ENCODE measurements at regions not wholly inside any gene's neighbourhood (a gene's known extent, or its start where the extent isn't known, plus 50 kb on each side); places are given as distances from the start of the nearest gene placed in this dataset.

DNA sequence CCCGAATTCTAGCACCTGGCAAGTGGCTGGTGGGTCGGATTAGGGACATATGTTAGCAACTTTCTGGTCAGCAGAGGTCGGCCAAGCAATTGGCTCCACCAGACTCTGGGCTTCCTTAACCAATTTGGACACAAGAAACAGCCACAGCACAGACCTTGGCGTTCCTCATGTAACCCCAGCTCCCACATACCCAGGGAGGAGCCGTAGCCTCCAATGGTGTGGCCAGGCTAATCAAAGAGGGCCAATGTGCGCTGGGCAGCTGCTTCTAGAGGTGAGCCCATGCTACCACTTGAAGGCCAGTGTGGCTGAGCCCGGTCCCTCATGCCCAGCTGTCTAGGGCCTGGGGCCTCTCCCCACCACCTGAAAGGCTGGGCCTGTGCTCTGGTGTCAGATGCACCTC, 82.5 kb upstream of the MSX1 start:
- TF ChIP-seq, protein P1, sequence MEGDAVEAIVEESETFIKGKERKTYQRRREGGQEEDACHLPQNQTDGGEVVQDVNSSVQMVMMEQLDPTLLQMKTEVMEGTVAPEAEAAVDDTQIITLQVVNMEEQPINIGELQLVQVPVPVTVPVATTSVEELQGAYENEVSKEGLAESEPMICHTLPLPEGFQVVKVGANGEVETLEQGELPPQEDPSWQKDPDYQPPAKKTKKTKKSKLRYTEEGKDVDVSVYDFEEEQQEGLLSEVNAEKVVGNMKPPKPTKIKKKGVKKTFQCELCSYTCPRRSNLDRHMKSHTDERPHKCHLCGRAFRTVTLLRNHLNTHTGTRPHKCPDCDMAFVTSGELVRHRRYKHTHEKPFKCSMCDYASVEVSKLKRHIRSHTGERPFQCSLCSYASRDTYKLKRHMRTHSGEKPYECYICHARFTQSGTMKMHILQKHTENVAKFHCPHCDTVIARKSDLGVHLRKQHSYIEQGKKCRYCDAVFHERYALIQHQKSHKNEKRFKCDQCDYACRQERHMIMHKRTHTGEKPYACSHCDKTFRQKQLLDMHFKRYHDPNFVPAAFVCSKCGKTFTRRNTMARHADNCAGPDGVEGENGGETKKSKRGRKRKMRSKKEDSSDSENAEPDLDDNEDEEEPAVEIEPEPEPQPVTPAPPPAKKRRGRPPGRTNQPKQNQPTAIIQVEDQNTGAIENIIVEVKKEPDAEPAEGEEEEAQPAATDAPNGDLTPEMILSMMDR (optimal IDR thresholded peaks at IDR 0.05 in 1 of 3, IDR thresholded peaks at IDR 0.05 in 1 of 3, conservative IDR thresholded peaks at IDR 0.05 in 1 of 3; ENCODE audit: extremely low read depth in 1 of 3, insufficient read depth in 2 of 3, low read length in 3 of 3) = no peak
- TF ChIP-seq EZH2 (IDR thresholded peaks at IDR 0.05; ENCODE audit: low read length) = no peak
- Histone ChIP-seq H3K9me3 (ENCODE audit: control insufficient read depth, low read depth, low read length) (no peaks in the 10 kb centered on the region), H3K4me2 (ENCODE audit: control insufficient read depth, extremely low read depth, insufficient read depth, low read depth, low read length) (no peak overlapping the region), H2AFZ (ENCODE audit: control insufficient read depth, low read length) (no peak overlapping the region), H3K27ac (ENCODE audit: control insufficient read depth, insufficient read depth, low read length) (no peak overlapping the region), H3K9me1 (ENCODE audit: control insufficient read depth, extremely low read depth, insufficient read depth, low read length) (no peaks in the 10 kb centered on the region), H3K4me1 (ENCODE audit: control insufficient read depth, extremely low read depth, insufficient read depth, low read length) (no peaks in the 10 kb centered on the region), H3K27me3 (ENCODE audit: control insufficient read depth, extremely low read depth, insufficient read depth, low read length) (peaks cover 2% of the 10 kb centered on the region), H3K79me2 (ENCODE audit: control insufficient read depth, insufficient read depth, low read length) (no peaks in the 10 kb centered on the region), H3K36me3 (ENCODE audit: control insufficient read depth in 2 of 2, extremely low read depth in 1 of 2, insufficient read depth in 2 of 2, low read length in 2 of 2) (no peaks in the 10 kb centered on the region), H3K9ac (ENCODE audit: control insufficient read depth, extremely low read depth, insufficient read depth, low read length) (no peak overlapping the region), H4K20me1 (ENCODE audit: control insufficient read depth, extremely low read depth, insufficient read depth, low read length) (no peaks in the 10 kb centered on the region), H3K4me3 (ENCODE audit: control insufficient read depth in 2 of 3, extremely low read depth in 1 of 3, insufficient read depth in 2 of 3, low read depth in 1 of 3, low read length in 3 of 3) (no peak overlapping the region)
- FAIRE-seq = no peak
- dilution Hi-C loops (cut with MboI; ENCODE audit: extremely low pct_ligation_motif_present, low sequenced_read_pairs) = no loop called here
- no peak for DNase-seq (ENCODE audit: low read depth, low spot score)

DNA sequence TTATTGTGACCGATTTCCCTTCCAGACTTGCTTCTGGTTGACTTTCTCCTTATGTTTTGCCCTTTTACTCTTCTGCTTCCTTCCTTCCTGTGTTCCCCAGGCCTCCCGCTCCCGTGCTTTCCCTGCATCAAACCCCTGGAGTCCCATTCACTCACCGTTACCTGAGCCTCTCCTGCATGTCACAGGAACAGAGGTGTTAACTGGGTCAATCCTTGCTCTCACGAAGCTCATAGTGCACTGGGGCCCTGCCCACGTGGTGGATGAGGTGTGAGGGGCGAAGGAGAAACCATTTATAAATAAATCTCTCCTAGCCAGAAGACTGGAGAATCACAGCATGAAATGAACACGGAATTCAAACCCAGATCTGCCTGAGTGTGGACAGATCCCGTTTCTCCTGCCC, 83.1 kb upstream of the MSX1 start:
- Histone ChIP-seq H3K36me3 (ENCODE audit: control insufficient read depth in 2 of 2, extremely low read depth in 1 of 2, insufficient read depth in 2 of 2, low read length in 2 of 2) (no peaks in the 10 kb centered on the region), H3K4me1 (ENCODE audit: control insufficient read depth, extremely low read depth, insufficient read depth, low read length) (no peaks in the 10 kb centered on the region), H3K9me3 (ENCODE audit: control insufficient read depth, low read depth, low read length) (no peaks in the 10 kb centered on the region), H3K27ac (ENCODE audit: control insufficient read depth, insufficient read depth, low read length) (no peak overlapping the region), H3K79me2 (ENCODE audit: control insufficient read depth, insufficient read depth, low read length) (no peaks in the 10 kb centered on the region), H2AFZ (ENCODE audit: control insufficient read depth, low read length) (no peak overlapping the region), H4K20me1 (ENCODE audit: control insufficient read depth, extremely low read depth, insufficient read depth, low read length) (no peaks in the 10 kb centered on the region), H3K9ac (ENCODE audit: control insufficient read depth, extremely low read depth, insufficient read depth, low read length) (no peak overlapping the region), H3K27me3 (ENCODE audit: control insufficient read depth, extremely low read depth, insufficient read depth, low read length) (no peaks in the 10 kb centered on the region), H3K4me2 (ENCODE audit: control insufficient read depth, extremely low read depth, insufficient read depth, low read depth, low read length) (no peak overlapping the region), H3K9me1 (ENCODE audit: control insufficient read depth, extremely low read depth, insufficient read depth, low read length) (no peaks in the 10 kb centered on the region), H3K4me3 (ENCODE audit: control insufficient read depth in 2 of 3, extremely low read depth in 1 of 3, insufficient read depth in 2 of 3, low read depth in 1 of 3, low read length in 3 of 3) (no peak overlapping the region)
- DNase-seq (ENCODE audit: low read depth, low spot score) (no peak), FAIRE-seq (no peak)
- TF ChIP-seq, protein P1 (optimal IDR thresholded peaks at IDR 0.05 in 1 of 3, IDR thresholded peaks at IDR 0.05 in 1 of 3, conservative IDR thresholded peaks at IDR 0.05 in 1 of 3; ENCODE audit: extremely low read depth in 1 of 3, insufficient read depth in 2 of 3, low read length in 3 of 3) = no peak
- no peak for TF ChIP-seq EZH2 (IDR thresholded peaks at IDR 0.05; ENCODE audit: low read length)
- dilution Hi-C loops (cut with MboI; ENCODE audit: extremely low pct_ligation_motif_present, low sequenced_read_pairs) = no loop called here
